KBM-7 (cell line): ENCODE measurements at regions not wholly inside any gene's neighbourhood (a gene's known extent, or its start where the extent isn't known, plus 50 kb on each side); places are given as distances from the start of the nearest gene placed in this dataset.
"Not testable (repeated sequence)": the region's sequence is repeated elsewhere in the genome, so short reads cannot be mapped to it uniquely, and the experiment has no call there.

ENCODE experiments used
- DNase-seq: peaks from one replicate; pipeline ENCODE4 v3.0.0-alpha.2; 2015
- in situ Hi-C: fragments of 300-500 bp; cut with MboI; formaldehyde crosslinking; loops from 2 replicates; pipeline ENCODE4 v1.14.3; 2020; ENCODE audit warnings: low sequenced_read_pairs, low pct_unique_long_range_greater_than_20kb, mixed read lengths

DNA sequence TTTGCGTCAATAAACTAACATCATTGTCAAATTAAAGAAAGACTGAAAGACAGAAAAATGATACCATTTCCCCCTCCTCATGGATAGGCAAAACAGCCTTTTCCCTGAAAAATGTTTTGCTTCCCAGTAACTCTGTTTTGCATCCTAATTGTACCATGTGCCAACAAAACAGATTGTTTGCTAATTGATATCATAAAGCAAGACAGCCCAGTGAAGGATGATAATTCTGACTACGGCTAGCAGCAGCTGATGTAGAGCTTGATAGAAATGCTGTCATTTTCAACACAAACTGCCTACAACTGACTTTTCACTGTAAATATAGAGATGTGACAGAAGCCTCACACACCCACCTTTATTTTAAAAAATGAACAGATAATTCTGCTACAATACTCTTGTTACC lies 1061.6 kb downstream of the HACE1 start:
- no peak for DNase-seq
- in situ Hi-C loops, result no loop called here

- in situ Hi-C loops, result no loop called here
- DNase-seq, result peak; percentile 20
These were observed 1062.0 kb downstream of the HACE1 start for GRCh38 chr6:103797738-103798137.

DNA sequence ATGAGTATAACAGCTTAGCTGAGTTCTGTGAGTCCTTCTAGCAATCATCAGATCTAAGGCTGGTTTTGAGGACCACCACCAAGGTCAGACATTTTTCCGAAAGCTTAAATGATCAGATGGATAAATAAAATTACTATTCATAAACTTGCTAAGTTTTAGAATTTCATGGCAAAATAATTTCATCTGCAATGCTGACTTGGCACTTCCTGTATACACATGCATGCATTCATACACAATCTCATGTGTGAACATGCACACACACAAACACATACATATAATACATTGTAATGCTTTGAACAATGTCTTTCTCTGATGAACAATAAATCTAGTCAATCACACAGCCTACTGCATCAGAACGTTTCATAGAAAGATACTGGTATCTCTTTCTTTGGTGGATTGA lies 1068.3 kb downstream of the HACE1 start:
- no peak for DNase-seq

GRCh38 chr6:103784117-103784516 lies 1075.6 kb downstream of the HACE1 start:
- in situ Hi-C loops, result no loop called here
- DNase-seq, result no peak

More for the DNA sequence above, 1068.3 kb downstream of the HACE1 start:
- in situ Hi-C loops, result no loop called here

DNA sequence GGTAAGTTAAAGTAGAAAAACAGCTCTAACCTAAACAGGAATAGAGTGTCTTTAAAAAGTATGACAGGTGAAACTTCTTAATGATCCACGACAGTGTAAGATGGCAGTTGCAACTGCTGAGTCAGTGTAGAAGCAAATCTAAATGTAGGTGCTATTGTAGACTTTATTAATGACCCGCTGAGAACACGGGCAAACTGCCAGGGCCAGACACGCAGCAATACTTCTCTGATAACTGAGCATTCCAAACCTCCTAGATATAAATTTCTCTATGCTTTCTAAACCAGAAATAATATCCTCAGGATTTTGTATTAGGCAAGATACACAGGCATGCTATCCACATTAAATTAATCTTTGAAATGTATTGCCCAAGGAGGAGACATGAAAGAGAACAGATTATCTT lies 1076.4 kb downstream of the HACE1 start:
- in situ Hi-C loops, result no loop called here
- DNase-seq, result no peak

- in situ Hi-C loops, result no loop called here
These were observed 1090.3 kb downstream of the HACE1 start for GRCh38 chr6:103769431-103769830.

DNA sequence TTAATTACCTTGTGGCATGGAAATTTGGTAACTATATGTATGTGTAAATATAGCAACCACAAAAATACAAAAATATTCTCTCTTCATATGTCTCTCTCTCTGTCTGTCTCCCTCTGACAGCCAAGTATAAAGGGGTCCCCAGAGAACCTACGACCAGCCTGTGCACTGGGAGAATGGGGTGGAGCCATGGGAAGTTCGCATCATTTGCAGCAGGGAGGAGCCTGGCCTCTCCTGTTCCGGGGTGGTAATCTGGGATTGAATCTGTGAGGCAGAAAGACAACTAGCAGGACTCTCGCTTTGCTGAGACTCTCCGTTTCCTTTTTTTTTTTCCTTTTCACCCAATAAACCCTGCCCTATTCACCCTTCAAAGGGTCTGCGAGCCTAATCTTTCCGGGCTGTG lies 1109.1 kb downstream of the HACE1 start:
- in situ Hi-C loops, result no loop called here
- no peak for DNase-seq

More at GRCh38 chr6:103769431-103769830, 1090.3 kb downstream of the HACE1 start:
- DNase-seq, result no peak

DNA sequence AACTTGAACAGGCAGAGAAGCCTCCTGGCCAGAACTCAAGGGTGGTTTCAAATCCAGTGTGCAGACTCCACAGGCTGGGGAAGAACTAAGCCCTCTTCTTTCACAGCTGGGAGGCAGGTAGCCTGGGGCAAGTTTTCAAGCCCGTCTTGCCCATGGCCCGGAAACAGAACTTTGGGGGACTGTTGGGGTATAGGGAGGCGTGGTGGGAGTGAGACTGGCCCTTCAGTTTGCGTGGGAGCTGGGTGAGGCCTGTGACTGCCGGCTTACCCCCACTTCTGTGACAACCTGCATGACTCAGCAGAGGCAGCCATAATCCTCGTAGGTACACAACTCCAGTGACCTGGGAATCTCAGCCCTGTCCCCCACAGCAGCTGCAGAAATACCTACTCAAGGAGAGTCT lies 1125.7 kb downstream of the HACE1 start:
- no peak for DNase-seq
- in situ Hi-C loops, result no loop called here

DNA sequence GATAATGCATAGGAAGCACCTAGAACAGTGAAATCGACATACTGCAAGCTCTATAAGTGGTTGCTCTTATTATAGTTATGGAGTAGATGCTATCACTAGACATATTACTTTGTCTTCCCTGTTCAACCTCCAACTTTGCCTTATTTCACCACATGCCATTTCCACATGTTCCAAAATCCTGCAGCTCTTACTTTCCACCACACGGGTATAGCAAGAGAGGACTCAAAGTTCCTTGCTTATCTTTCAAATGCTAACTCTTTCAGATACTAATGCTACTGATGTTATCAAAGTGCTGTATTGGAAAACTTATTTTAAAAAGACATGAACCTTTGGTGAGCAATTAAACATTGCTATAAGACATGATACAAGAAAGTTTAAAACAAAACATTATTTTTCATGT lies 1130.1 kb downstream of the HACE1 start:
- no peak for DNase-seq
- in situ Hi-C loops, result no loop called here

- no peak for DNase-seq
- in situ Hi-C loops, result no loop called here
These were observed 1136.0 kb downstream of the HACE1 start for GRCh38 chr6:103723438-103724322.

GRCh38 chr6:103722683-103723082 lies 1137.0 kb downstream of the HACE1 start:
- in situ Hi-C loops, result no loop called here

GRCh38 chr6:103721923-103722322 lies 1137.8 kb downstream of the HACE1 start:
- in situ Hi-C loops, result no loop called here
- no peak for DNase-seq

More at GRCh38 chr6:103722683-103723082, 1137.0 kb downstream of the HACE1 start:
- DNase-seq, result no peak

GRCh38 chr6:103720393-103720792 lies 1139.3 kb downstream of the HACE1 start:
- in situ Hi-C loops, result no loop called here
- DNase-seq, result peak; percentile 1

GRCh38 chr6:103719545-103719944 lies 1140.2 kb downstream of the HACE1 start:
- DNase-seq, result no peak
- in situ Hi-C loops, result no loop called here

GRCh38 chr6:103715269-103715668 lies 1144.5 kb downstream of the HACE1 start:
- DNase-seq, result no peak
- in situ Hi-C loops, result no loop called here

DNA sequence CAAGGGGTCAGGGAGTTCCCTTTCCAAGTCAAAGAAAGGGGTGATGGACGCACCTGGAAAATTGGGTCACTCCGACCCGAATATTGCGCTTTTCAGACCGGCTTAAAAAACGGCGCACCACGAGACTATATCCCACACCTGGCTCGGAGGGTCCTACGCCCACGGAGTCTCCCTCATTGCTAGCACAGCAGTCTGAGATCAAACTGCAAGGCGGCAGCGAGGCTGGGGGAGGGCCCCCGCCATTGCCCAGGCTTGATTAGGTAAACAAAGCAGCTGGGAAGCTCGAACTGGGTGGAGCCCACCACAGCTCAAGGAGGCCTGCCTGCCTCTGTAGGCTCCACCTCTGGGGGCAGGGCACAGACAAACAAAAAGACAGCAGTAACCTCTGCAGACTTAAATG lies 1150.5 kb downstream of the HACE1 start:
- in situ Hi-C loops, DNase-seq: not testable (repeated sequence)

DNA sequence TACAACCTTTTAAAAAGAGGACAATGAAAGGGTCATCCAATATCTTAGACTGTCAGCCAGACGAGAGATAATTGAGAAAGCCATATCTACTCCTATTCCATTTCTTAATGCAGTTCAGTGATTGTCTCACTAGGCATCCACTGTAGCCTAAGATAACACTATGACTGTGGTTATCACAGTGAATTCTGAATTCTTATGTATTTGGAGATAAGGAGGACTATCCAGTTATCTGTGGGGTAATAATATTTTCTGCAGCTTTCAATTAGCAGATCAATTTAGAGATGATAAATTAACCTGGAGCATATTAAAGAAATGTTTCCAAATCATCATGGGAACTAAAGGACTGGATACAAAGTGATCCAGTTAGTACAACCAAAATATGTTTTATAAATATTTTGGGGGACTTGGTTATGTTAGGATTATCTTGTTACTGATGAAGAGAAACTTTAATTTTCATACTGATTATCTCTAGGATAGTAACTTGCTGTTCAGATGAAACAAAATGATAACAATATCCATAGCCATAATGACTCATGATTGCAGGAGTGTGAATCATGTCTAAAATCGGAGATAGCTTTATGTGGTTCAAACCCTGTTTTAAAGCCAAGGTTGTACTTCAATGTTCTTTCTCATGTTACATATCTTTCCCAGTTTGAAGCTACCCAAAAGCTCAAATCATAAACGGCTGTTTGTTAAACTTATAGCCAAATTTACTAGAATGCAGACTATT lies 1152.0 kb downstream of the HACE1 start:
- in situ Hi-C loops, result no loop called here
- no peak for DNase-seq

- DNase-seq, result no peak
- in situ Hi-C loops, result no loop called here
These were observed 1160.0 kb downstream of the HACE1 start for GRCh38 chr6:103699769-103700168.

DNA sequence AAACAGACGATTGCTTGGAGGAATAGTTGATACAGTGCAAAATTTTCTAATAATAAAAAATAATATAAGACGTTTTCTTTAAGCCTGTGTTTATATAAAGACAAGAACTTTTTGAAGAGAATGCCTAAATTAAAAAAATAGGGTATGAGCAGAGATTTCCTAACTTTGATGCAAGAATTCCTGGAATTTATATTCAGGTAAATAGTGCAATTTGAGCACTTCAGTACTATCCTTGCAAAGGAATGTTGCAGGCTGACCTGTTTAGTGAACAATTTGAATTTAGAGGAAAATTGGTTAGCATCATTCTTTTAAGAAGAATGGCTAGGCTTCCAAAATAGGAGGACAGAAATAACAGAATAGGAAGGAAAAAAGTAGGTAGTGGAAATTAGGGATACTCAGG lies 1172.3 kb downstream of the HACE1 start:
- DNase-seq, result no peak
- in situ Hi-C loops, result no loop called here

DNA sequence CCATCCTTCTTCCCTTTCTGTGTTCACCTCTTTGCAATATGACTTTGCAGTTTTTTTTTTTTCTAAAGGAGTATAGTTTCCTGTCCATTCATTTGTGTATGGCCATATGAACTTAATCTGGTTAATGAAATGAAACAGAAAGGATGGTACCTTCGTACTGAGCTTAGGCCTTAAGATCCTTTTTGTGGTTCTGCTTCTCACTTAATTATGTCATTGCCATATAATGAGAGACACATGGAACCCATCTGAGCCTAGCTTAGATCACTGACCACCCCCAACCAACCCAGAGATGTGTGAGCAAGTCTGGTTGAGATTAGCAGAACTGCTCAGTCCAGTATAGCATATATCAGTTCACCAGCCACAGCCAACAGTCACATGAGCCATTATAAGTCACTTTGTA lies 1179.6 kb downstream of the HACE1 start:
- in situ Hi-C loops, result no loop called here
- no peak for DNase-seq
